Stimulated activated CD4-positive, alpha-beta T cell treated with anti-CD3 and anti-CD28 coated beads, TNF-alpha, amount 100 ng/mL, for 48 hours (primary cell): ENCODE measurements at regions not wholly inside any gene's neighbourhood (a gene's known extent, or its start where the extent isn't known, plus 50 kb on each side); places are given as distances from the start of the nearest gene placed in this dataset.
A peak's percentile ranks its signal among the peaks of the same experiment; 100 is the strongest.

ENCODE experiments used
- DNase-seq, 3 donors: peaks; one replicate each; pipeline ENCODE4 v3.0.0-alpha.2; 2020; ENCODE audit warnings: low read depth in 3 of 3

- no peak for DNase-seq
Observed at GRCh38 chr2:9738535-9739496, 104.5 kb upstream of the TAF1B start.

GRCh38 chr2:9739531-9739964, 103.7 kb upstream of the TAF1B start:
- DNase-seq: no peak

- DNase-seq: no peak
Observed at GRCh38 chr2:9740382-9741073, 102.7 kb upstream of the TAF1B start.

GRCh38 chr2:9741110-9741509, 102.2 kb upstream of the TAF1B start:
- DNase-seq: no peak

GRCh38 chr2:9742601-9743000, 100.7 kb upstream of the TAF1B start:
- DNase-seq: no peak

- no peak for DNase-seq
Observed at GRCh38 chr2:9744256-9745004, 98.8 kb upstream of the TAF1B start.

- no peak for DNase-seq
Observed at GRCh38 chr2:9745153-9745899, 97.9 kb upstream of the TAF1B start.

GRCh38 chr2:9747396-9747795, 95.9 kb upstream of the TAF1B start:
- no peak for DNase-seq

GRCh38 chr2:9748577-9748976, 94.7 kb upstream of the TAF1B start:
- no peak for DNase-seq

GRCh38 chr2:9749546-9750223, 93.6 kb upstream of the TAF1B start:
- no peak for DNase-seq

GRCh38 chr2:9750224-9751215, 92.8 kb upstream of the TAF1B start:
- no peak for DNase-seq

- no peak for DNase-seq
Observed at GRCh38 chr2:9751831-9752230, 91.4 kb upstream of the TAF1B start.

- peak; percentile 81 to 91 (median 89) for DNase-seq
Observed at GRCh38 chr2:9752441-9753275, 90.6 kb upstream of the TAF1B start.

- DNase-seq: peak; percentile 54 to 76 (median 61)
Observed at GRCh38 chr2:9753276-9753600, 90.0 kb upstream of the TAF1B start.

- DNase-seq: peak in 2 of 3 donors; percentile 44 to 62
Observed at GRCh38 chr2:9753665-9754531, 89.4 kb upstream of the TAF1B start.

GRCh38 chr2:9754532-9754887, 88.8 kb upstream of the TAF1B start:
- DNase-seq: no peak

- no peak for DNase-seq
Observed at GRCh38 chr2:9755008-9755407, 88.3 kb upstream of the TAF1B start.

GRCh38 chr2:9755638-9756037, 87.6 kb upstream of the TAF1B start:
- no peak for DNase-seq
